Activated CD8-positive, alpha-beta memory T cell treated with anti-CD3 and anti-CD28 coated beads for 48 hours (primary cell): ENCODE measurements at regions not wholly inside any gene's neighbourhood (a gene's known extent, or its start where the extent isn't known, plus 50 kb on each side); places are given as distances from the start of the nearest gene placed in this dataset.
"Not testable (repeated sequence)": the region's sequence is repeated elsewhere in the genome, so short reads cannot be mapped to it uniquely, and the experiment has no call there.

Experiments used
- DNase-seq, 3 experiments: peaks; one replicate each; pipeline ENCODE4 v3.0.0-alpha.2; 2020; ENCODE audit warnings: low read depth in 2 of 3, low spot score in 2 of 3

- no peak for DNase-seq
These were observed 383.4 kb downstream of the USP25 start for GRCh38 chr21:16113052-16113715.

GRCh38 chr21:16115461-16115860 is 385.7 kb downstream of the USP25 start:
- no peak for DNase-seq

- no peak for DNase-seq
These were observed 386.3 kb downstream of the USP25 start for GRCh38 chr21:16116069-16116468.

- DNase-seq, result no peak
These were observed 387.0 kb downstream of the USP25 start for GRCh38 chr21:16116798-16117197.

- no peak for DNase-seq
These were observed 387.5 kb downstream of the USP25 start for GRCh38 chr21:16117331-16117730.

- no peak for DNase-seq
These were observed 388.2 kb downstream of the USP25 start for GRCh38 chr21:16117851-16118590.

GRCh38 chr21:16124378-16125138 is 394.8 kb downstream of the USP25 start:
- no peak for DNase-seq

GRCh38 chr21:16125274-16125673 is 395.5 kb downstream of the USP25 start:
- DNase-seq, result no peak

- DNase-seq, result not testable (repeated sequence)
These were observed 402.7 kb downstream of the USP25 start for GRCh38 chr21:16132453-16132852.

- no peak for DNase-seq
These were observed 403.5 kb downstream of the USP25 start for GRCh38 chr21:16133248-16133647.

GRCh38 chr21:16134134-16134533 is 404.4 kb downstream of the USP25 start:
- DNase-seq, result no peak

- no peak for DNase-seq
These were observed 407.3 kb downstream of the USP25 start for GRCh38 chr21:16137106-16137505.

- DNase-seq, result no peak
These were observed 415.3 kb downstream of the USP25 start for GRCh38 chr21:16145052-16145451.

GRCh38 chr21:16145479-16145878 is 415.7 kb downstream of the USP25 start:
- no peak for DNase-seq

- DNase-seq, result no peak
These were observed 424.5 kb downstream of the USP25 start for GRCh38 chr21:16154321-16154720.

GRCh38 chr21:16154951-16155635 is 425.3 kb downstream of the USP25 start:
- no peak for DNase-seq

GRCh38 chr21:16156841-16157489 is 427.2 kb downstream of the USP25 start:
- no peak for DNase-seq

GRCh38 chr21:16159213-16159970 is 429.6 kb downstream of the USP25 start:
- DNase-seq, result no peak

GRCh38 chr21:16159971-16160350 is 430.2 kb downstream of the USP25 start:
- no peak for DNase-seq

- DNase-seq, result no peak
These were observed 433.2 kb downstream of the USP25 start for GRCh38 chr21:16162953-16163352.
